AG04450 (cell line): ENCODE measurements at regions not wholly inside any gene's neighbourhood (a gene's known extent, or its start where the extent isn't known, plus 50 kb on each side); places are given as distances from the start of the nearest gene placed in this dataset.
A peak's percentile ranks its signal among the peaks of the same experiment; 100 is the strongest.

ENCODE experiments used
- CTCF ChIA-PET: fragments of 300-600, 350-600 bp; formaldehyde crosslinking; extraction: SDS; loops from one replicate; lab custom pipeline; 2022; ENCODE audit warnings: antibody characterized with exemption, inconsistent platforms; lab: Charles Lee
- POLR2A ChIA-PET: fragments of 350-600 bp; formaldehyde crosslinking; extraction: SDS; loops from one replicate; lab custom pipeline; 2021; ENCODE audit warnings: antibody characterized with exemption, inconsistent platforms; lab: Yijun Ruan, JAX
- DNase-seq: peaks from one replicate; pipeline ENCODE4 v3.0.0-alpha.2; 2011; ENCODE audit warnings: low read depth, low spot score
- H3K27ac ChIP-seq: one replicate; pipeline ENCODE4 v1.5.1; 2012; ENCODE audit warnings: low read depth, low read length, control low read depth
- H3K27me3 ChIP-seq: one replicate; pipeline ENCODE4 v1.6.0; 2012; ENCODE audit warnings: low read length; ENCODE audit not compliant: control insufficient read depth, insufficient read depth
- H3K4me3 ChIP-seq: 2 replicates; pipeline ENCODE4 v1.5.1; 2011; ENCODE audit warnings: mild to moderate bottlenecking, low read depth, low read length, control low read depth
- H3K9me3 ChIP-seq: 2 replicates; pipeline ENCODE4 v1.5.1; 2012; ENCODE audit warnings: low read length; ENCODE audit not compliant: control insufficient read depth, insufficient read depth
- TF ChIP-seq, protein P1 (sequence below): IDR thresholded peaks from 2 replicates; pipeline ENCODE4 v1.5.1; 2011; ENCODE audit warnings: low read depth, low read length, control low read depth, inconsistent platforms

DNA sequence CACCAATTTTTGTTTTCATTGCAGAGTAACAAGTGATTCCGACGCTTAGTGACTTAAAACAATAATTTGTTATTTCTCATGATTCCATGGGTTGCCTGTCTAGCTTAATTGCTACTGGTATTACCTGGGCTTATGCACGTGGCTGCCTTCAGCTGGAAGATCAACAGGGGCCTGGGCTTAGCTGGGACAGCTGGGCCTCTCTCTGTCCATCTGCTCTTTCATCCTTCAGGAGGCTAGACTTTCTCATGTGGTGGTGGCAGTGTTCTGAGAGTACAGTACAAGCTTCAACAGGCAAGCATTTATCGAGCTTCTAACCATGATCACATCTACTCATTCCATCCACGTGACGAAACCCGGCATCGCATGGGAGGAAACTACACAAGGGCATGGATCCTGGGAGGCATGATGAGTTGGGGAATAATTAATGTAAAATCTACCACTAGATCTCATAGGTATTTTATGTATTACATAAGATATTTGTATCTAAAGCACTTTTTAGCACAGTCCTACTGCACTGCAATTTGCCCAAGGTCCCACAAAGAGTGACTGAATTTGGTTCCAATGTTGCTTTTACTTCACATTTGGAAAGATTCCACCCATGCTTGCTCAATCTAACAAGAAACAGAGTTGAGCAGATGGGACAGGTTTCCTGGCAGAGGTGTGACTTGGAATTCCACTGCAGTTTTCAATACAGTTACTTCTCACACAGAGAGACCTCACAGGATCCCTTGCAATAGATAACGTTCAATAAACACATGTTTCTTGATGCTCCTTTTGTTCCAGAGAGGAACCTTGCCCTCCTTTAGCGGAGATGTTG, 153.1 kb upstream of the FRMD6 start:
- POLR2A ChIA-PET, result no interaction called here
- Histone ChIP-seq H3K27ac (no peak overlapping the region), H3K27me3 (no peaks in the 10 kb centered on the region), H3K4me3 (no peak overlapping the region), H3K9me3 (no peaks in the 10 kb centered on the region; the same call in 1 of the 2 replicates)
- TF ChIP-seq, protein P1, sequence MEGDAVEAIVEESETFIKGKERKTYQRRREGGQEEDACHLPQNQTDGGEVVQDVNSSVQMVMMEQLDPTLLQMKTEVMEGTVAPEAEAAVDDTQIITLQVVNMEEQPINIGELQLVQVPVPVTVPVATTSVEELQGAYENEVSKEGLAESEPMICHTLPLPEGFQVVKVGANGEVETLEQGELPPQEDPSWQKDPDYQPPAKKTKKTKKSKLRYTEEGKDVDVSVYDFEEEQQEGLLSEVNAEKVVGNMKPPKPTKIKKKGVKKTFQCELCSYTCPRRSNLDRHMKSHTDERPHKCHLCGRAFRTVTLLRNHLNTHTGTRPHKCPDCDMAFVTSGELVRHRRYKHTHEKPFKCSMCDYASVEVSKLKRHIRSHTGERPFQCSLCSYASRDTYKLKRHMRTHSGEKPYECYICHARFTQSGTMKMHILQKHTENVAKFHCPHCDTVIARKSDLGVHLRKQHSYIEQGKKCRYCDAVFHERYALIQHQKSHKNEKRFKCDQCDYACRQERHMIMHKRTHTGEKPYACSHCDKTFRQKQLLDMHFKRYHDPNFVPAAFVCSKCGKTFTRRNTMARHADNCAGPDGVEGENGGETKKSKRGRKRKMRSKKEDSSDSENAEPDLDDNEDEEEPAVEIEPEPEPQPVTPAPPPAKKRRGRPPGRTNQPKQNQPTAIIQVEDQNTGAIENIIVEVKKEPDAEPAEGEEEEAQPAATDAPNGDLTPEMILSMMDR, result no peak
- DNase-seq, result no peak
- CTCF ChIA-PET, result interaction anchor here (0.5 kb wide), 1 partner anchor 256 kb away, joined by 6 read pairs; no protein-coding TSS in a partner anchor

DNA sequence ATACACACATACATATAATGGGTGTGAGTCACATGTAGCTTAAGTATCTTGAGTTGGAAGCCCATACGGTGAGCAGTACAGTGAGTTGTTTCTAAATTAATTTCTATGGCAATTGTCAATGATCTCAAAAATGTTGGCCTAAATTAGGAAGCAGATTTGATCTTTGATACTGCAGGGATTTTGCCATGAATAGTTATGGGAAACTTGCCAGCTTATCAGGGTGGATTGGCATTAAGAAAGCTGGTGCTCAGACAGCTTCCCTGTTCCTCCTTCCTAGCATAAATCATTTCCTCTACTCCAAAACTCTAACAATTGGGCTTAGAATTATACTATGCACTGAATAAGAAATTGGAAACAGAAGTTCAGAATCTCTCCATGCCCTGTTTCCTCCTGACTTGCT, 150.9 kb upstream of the FRMD6 start:
- CTCF ChIA-PET, result no interaction called here
- Histone ChIP-seq H3K27ac (no peak overlapping the region), H3K9me3 (no peaks in the 10 kb centered on the region; the same call in 1 of the 2 replicates), H3K27me3 (no peaks in the 10 kb centered on the region), H3K4me3 (no peak overlapping the region)
- TF ChIP-seq, protein P1, result no peak
- no peak for DNase-seq
- POLR2A ChIA-PET, result no interaction called here

DNA sequence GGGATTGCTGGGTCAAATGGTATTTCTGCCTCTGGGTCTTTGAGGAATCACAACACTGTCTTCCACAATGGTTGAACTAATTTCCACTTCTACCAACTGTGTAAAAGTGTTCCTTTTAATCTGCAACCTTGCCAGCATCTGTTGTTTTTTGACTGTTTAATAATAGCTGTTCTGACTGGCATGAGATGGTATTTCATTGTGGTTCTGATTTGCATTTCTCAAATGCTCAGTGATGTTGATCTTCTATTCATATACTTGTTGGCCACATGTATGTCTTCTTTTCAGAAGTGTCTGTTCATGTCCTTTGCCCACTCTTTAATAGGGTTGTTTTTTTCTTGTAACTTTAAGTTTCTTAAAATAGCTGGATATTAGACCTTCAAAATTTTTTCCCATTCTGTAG, 150.0 kb upstream of the FRMD6 start:
- H3K27me3 ChIP-seq, result no peaks in the 10 kb centered on the region
- no peak overlapping the region for H3K4me3 ChIP-seq
- CTCF ChIA-PET, result no interaction called here
- H3K9me3 ChIP-seq, result no peaks in the 10 kb centered on the region
- H3K27ac ChIP-seq, result no peak overlapping the region
- POLR2A ChIA-PET, result no interaction called here
- TF ChIP-seq, protein P1, result no peak
- no peak for DNase-seq

DNA sequence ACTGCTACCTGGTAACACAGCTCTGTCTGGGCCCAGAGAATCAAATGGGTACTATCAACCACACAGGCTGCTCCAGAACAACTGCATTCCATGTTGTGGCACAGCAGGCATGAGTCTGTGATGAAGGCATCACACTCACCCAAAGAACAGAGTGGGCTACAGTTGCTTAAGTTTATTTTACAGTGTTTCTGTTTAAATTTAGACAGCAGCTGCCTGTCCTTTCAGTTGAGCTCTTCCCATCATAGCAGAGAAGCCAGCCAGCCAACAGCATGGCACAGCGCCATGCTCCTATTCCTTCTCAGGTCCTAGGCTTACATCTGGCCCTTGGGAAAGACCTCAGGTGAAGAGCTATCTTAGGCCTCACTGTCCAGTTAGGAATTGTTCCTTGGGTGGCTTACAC, 147.0 kb upstream of the FRMD6 start:
- TF ChIP-seq, protein P1, result no peak
- Histone ChIP-seq H3K27me3 (no peaks in the 10 kb centered on the region), H3K27ac (no peak overlapping the region), H3K4me3 (no peak overlapping the region), H3K9me3 (no peaks in the 10 kb centered on the region)
- ChIA-PET CTCF (no interaction called here), POLR2A (no interaction called here)
- DNase-seq, result no peak

DNA sequence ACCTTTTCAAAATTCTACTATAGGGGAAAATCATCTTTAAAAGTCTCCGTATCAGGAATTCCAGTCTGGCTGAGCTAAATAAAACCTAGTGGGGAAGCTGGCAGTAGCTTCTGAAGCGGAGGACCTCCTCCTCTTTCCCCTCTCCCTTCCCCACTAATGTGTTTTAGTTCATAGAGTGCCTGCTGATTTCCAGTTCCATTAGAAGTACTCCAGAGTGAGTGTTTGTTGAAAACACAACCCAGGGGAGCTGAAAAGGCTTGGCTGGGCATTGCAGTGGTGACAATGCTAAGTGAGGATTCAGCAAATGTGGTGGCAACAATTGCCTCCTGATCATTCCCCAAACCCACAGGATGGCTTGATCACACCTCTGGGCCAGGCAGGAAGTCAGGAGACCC, 144.2 kb upstream of the FRMD6 start:
- TF ChIP-seq, protein P1, result no peak
- DNase-seq, result no peak
- ChIA-PET CTCF (interaction anchor here (0.6 to 1.0 kb wide), 3 partner anchors 14 to 225 kb away, joined by 3 to 4 read pairs (median 4); partner anchors contain the start of gene FRMD6), POLR2A (no interaction called here)
- H3K4me3 ChIP-seq, result no peak overlapping the region
- H3K27ac ChIP-seq, result peak overlapping the region; percentile 11
- no peaks in the 10 kb centered on the region for H3K9me3 ChIP-seq
- H3K27me3 ChIP-seq, result no peaks in the 10 kb centered on the region
